HUDEP-2 (cell line): ENCODE measurements at regions not wholly inside any gene's neighbourhood (a gene's known extent, or its start where the extent isn't known, plus 50 kb on each side); places are given as distances from the start of the nearest gene placed in this dataset.

ENCODE experiments used
- DNase-seq, 76 experiments: peaks; one replicate each; lab custom pipeline; 2025; ENCODE audit not compliant: unreplicated experiment in 76 of 76; lab: John Stamatoyannopoulos, UW

GRCh38 chr6:85703406-85703805 lies 60.7 kb upstream of the SYNCRIP start:
- no peak for DNase-seq
